WTC11 (cell line): ENCODE measurements at regions not wholly inside any gene's neighbourhood (a gene's known extent, or its start where the extent isn't known, plus 50 kb on each side); places are given as distances from the start of the nearest gene placed in this dataset.

Source experiments
- ATAC-seq: fragments of 200-7000 bp; cut with Tn5 transposase; 2 replicates; pipeline ENCODE4 v1.10.0; 2021; ENCODE audit warnings: mild to moderate bottlenecking, moderate library complexity
- CTCF ChIA-PET: fragments of 300-600 bp; sonication (Branson Sonifier 250); formaldehyde crosslinking; loops from one replicate; lab custom pipeline; 2021; ENCODE audit warnings: antibody characterized with exemption; lab: Charles Lee
- POLR2A ChIA-PET: fragments of 350-600 bp; sonication (Branson Sonifier 250); formaldehyde crosslinking; loops from one replicate; lab custom pipeline; 2021; ENCODE audit warnings: antibody characterized with exemption; lab: Charles Lee
- DNase-seq: peaks from one replicate; pipeline ENCODE4 v3.0.0; 2021; ENCODE audit warnings: low spot score
- H3K27ac Mint-ChIP-seq: 2 replicates; pipeline ENCODE4 v1.8.0; 2021; ENCODE audit warnings: mixed read lengths
- H3K27me3 Mint-ChIP-seq: 2 replicates; pipeline ENCODE4 v1.8.0; 2021; ENCODE audit warnings: low read depth, mild to moderate bottlenecking, moderate library complexity, mixed read lengths
- H3K36me3 Mint-ChIP-seq: 2 replicates; pipeline ENCODE4 v1.8.0; 2021; ENCODE audit warnings: mixed read lengths
- H3K4me1 Mint-ChIP-seq: 2 replicates; pipeline ENCODE4 v1.8.0; 2022; ENCODE audit warnings: mixed read lengths
- H3K4me3 Mint-ChIP-seq: 2 replicates; pipeline ENCODE4 v1.8.0; 2021; ENCODE audit warnings: mild to moderate bottlenecking, moderate library complexity, mixed read lengths
- H3K9me3 Mint-ChIP-seq: 2 replicates; pipeline ENCODE4 v1.8.0; 2021; ENCODE audit warnings: mixed read lengths
- CDX4 ChIP-seq: fragments of 250-450 bp; sonication (Bioruptor Pico); IDR thresholded peaks from 2 replicates; pipeline ENCODE4 v1.9.0; 2021; ENCODE audit warnings: moderate library complexity, mild to moderate bottlenecking, inconsistent platforms, borderline replicate concordance
- EMX1 ChIP-seq: fragments of 250-450 bp; sonication (Bioruptor Pico); IDR thresholded peaks from 2 replicates; pipeline ENCODE4 v1.8.0; 2021; ENCODE audit warnings: mild to moderate bottlenecking
- JUN ChIP-seq: sonication (generic); formaldehyde crosslinking; IDR thresholded peaks from 2 replicates; pipeline ENCODE4 v1.8.0; 2023; ENCODE audit warnings: mild to moderate bottlenecking, missing genetic modification reagents
- STAT6 ChIP-seq: sonication (generic); formaldehyde crosslinking; conservative IDR thresholded peaks from 2 replicates; pipeline ENCODE4 v1.8.1; 2023; ENCODE audit warnings: mild to moderate bottlenecking, low read depth, missing genetic modification reagents, moderate library complexity
- TEAD1 ChIP-seq: sonication (generic); formaldehyde crosslinking; IDR thresholded peaks from 2 replicates; pipeline ENCODE4 v1.8.0; 2022; ENCODE audit warnings: mild to moderate bottlenecking, missing genetic modification reagents
- ZBTB43 ChIP-seq: sonication (generic); formaldehyde crosslinking; IDR thresholded peaks from 2 replicates; pipeline ENCODE4 v1.8.1; 2023; ENCODE audit warnings: mild to moderate bottlenecking, missing genetic modification reagents
- ZNF219 ChIP-seq: sonication (generic); formaldehyde crosslinking; IDR thresholded peaks from 2 replicates; pipeline ENCODE4 v1.8.0; 2023; ENCODE audit warnings: missing genetic modification reagents, mild to moderate bottlenecking, borderline replicate concordance
- ZNF423 ChIP-seq: fragments of 250-450 bp; sonication (Bioruptor Pico); IDR thresholded peaks from 2 replicates; pipeline ENCODE4 v2.1.2; 2022; ENCODE audit warnings: mild to moderate bottlenecking, moderate library complexity
- TF ChIP-seq, protein P1 (sequence below): sonication (generic); formaldehyde crosslinking; IDR thresholded peaks from 2 replicates; pipeline ENCODE4 v1.8.0; 2022; ENCODE audit warnings: mild to moderate bottlenecking, missing genetic modification reagents
- TF ChIP-seq, protein P2 (sequence below): fragments of 200-600 bp; IDR thresholded peaks from 2 replicates; pipeline ENCODE4 v1.8.0; 2022; ENCODE audit warnings: antibody characterized with exemption
- TF ChIP-seq, protein P3 (sequence below): sonication (generic); formaldehyde crosslinking; IDR thresholded peaks from 2 replicates; pipeline ENCODE4 v1.8.1; 2023; ENCODE audit warnings: mild to moderate bottlenecking, missing genetic modification reagents, moderate library complexity
- TF ChIP-seq, protein P4 (sequence below): sonication (generic); formaldehyde crosslinking; IDR thresholded peaks from 2 replicates; pipeline ENCODE4 v1.8.0; 2023; ENCODE audit warnings: missing genetic modification reagents, mild to moderate bottlenecking, borderline replicate concordance
- TF ChIP-seq, protein P5 (sequence below): sonication (generic); formaldehyde crosslinking; IDR thresholded peaks from 2 replicates; pipeline ENCODE4 v1.8.1; 2023; ENCODE audit warnings: mild to moderate bottlenecking, missing genetic modification reagents
- TF ChIP-seq, protein P6 (sequence below): sonication (generic); formaldehyde crosslinking; conservative IDR thresholded peaks from 2 replicates; pipeline ENCODE4 v1.8.1; 2022; ENCODE audit warnings: mild to moderate bottlenecking, missing genetic modification reagents

- Mint-ChIP-seq H3K27me3 (no peaks in the 10 kb centered on the region), H3K4me3 (no peak overlapping the region), H3K4me1 (peaks cover 13% of the 10 kb centered on the region), H3K9me3 (no peaks in the 10 kb centered on the region), H3K27ac (peak overlapping the region; percentile 67; the same call in 1 of the 2 replicates), H3K36me3 (no peaks in the 10 kb centered on the region)
- no peak for DNase-seq
- TF ChIP-seq EMX1 (CRISPR knock-in tag) = no peak
- TF ChIP-seq, protein P1, sequence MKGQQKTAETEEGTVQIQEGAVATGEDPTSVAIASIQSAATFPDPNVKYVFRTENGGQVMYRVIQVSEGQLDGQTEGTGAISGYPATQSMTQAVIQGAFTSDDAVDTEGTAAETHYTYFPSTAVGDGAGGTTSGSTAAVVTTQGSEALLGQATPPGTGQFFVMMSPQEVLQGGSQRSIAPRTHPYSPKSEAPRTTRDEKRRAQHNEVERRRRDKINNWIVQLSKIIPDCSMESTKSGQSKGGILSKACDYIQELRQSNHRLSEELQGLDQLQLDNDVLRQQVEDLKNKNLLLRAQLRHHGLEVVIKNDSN (CRISPR knock-in tag) = no peak
- no peak for TF ChIP-seq STAT6 (CRISPR knock-in tag)
- TF ChIP-seq, protein P2, sequence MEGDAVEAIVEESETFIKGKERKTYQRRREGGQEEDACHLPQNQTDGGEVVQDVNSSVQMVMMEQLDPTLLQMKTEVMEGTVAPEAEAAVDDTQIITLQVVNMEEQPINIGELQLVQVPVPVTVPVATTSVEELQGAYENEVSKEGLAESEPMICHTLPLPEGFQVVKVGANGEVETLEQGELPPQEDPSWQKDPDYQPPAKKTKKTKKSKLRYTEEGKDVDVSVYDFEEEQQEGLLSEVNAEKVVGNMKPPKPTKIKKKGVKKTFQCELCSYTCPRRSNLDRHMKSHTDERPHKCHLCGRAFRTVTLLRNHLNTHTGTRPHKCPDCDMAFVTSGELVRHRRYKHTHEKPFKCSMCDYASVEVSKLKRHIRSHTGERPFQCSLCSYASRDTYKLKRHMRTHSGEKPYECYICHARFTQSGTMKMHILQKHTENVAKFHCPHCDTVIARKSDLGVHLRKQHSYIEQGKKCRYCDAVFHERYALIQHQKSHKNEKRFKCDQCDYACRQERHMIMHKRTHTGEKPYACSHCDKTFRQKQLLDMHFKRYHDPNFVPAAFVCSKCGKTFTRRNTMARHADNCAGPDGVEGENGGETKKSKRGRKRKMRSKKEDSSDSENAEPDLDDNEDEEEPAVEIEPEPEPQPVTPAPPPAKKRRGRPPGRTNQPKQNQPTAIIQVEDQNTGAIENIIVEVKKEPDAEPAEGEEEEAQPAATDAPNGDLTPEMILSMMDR = no peak
- no peak for TF ChIP-seq ZNF423 (CRISPR knock-in tag)
- TF ChIP-seq CDX4 = no peak
- TF ChIP-seq, protein P3, sequence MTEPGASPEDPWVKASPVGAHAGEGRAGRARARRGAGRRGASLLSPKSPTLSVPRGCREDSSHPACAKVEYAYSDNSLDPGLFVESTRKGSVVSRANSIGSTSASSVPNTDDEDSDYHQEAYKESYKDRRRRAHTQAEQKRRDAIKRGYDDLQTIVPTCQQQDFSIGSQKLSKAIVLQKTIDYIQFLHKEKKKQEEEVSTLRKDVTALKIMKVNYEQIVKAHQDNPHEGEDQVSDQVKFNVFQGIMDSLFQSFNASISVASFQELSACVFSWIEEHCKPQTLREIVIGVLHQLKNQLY = no peak
- TF ChIP-seq ZNF219 (CRISPR knock-in tag) = no peak
- TF ChIP-seq, protein P4, sequence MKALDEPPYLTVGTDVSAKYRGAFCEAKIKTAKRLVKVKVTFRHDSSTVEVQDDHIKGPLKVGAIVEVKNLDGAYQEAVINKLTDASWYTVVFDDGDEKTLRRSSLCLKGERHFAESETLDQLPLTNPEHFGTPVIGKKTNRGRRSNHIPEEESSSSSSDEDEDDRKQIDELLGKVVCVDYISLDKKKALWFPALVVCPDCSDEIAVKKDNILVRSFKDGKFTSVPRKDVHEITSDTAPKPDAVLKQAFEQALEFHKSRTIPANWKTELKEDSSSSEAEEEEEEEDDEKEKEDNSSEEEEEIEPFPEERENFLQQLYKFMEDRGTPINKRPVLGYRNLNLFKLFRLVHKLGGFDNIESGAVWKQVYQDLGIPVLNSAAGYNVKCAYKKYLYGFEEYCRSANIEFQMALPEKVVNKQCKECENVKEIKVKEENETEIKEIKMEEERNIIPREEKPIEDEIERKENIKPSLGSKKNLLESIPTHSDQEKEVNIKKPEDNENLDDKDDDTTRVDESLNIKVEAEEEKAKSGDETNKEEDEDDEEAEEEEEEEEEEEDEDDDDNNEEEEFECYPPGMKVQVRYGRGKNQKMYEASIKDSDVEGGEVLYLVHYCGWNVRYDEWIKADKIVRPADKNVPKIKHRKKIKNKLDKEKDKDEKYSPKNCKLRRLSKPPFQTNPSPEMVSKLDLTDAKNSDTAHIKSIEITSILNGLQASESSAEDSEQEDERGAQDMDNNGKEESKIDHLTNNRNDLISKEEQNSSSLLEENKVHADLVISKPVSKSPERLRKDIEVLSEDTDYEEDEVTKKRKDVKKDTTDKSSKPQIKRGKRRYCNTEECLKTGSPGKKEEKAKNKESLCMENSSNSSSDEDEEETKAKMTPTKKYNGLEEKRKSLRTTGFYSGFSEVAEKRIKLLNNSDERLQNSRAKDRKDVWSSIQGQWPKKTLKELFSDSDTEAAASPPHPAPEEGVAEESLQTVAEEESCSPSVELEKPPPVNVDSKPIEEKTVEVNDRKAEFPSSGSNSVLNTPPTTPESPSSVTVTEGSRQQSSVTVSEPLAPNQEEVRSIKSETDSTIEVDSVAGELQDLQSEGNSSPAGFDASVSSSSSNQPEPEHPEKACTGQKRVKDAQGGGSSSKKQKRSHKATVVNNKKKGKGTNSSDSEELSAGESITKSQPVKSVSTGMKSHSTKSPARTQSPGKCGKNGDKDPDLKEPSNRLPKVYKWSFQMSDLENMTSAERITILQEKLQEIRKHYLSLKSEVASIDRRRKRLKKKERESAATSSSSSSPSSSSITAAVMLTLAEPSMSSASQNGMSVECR (CRISPR knock-in tag) = no peak
- no peak for TF ChIP-seq TEAD1 (CRISPR knock-in tag)
- TF ChIP-seq, protein P5, sequence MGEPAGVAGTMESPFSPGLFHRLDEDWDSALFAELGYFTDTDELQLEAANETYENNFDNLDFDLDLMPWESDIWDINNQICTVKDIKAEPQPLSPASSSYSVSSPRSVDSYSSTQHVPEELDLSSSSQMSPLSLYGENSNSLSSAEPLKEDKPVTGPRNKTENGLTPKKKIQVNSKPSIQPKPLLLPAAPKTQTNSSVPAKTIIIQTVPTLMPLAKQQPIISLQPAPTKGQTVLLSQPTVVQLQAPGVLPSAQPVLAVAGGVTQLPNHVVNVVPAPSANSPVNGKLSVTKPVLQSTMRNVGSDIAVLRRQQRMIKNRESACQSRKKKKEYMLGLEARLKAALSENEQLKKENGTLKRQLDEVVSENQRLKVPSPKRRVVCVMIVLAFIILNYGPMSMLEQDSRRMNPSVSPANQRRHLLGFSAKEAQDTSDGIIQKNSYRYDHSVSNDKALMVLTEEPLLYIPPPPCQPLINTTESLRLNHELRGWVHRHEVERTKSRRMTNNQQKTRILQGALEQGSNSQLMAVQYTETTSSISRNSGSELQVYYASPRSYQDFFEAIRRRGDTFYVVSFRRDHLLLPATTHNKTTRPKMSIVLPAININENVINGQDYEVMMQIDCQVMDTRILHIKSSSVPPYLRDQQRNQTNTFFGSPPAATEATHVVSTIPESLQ (CRISPR knock-in tag) = no peak
- CTCF ChIA-PET = interaction anchor here (2.1 kb wide), 1 partner anchor 11 kb away, joined by 5 read pairs; no protein-coding TSS in a partner anchor
- ATAC-seq = peak; percentile 60
- POLR2A ChIA-PET = no interaction called here
Observed at GRCh38 chr2:210752532-210752931, 196.1 kb downstream of the CPS1 start.

- Mint-ChIP-seq H3K9me3 (no peaks in the 10 kb centered on the region), H3K36me3 (no peaks in the 10 kb centered on the region), H3K4me3 (no peak overlapping the region), H3K4me1 (peaks cover 13% of the 10 kb centered on the region), H3K27ac (no peak overlapping the region), H3K27me3 (no peaks in the 10 kb centered on the region)
- ChIA-PET POLR2A (no interaction called here), CTCF (interaction anchor here (2.1 kb wide), 1 partner anchor 10 kb away, joined by 5 read pairs; no protein-coding TSS in a partner anchor)
- DNase-seq (no peak), ATAC-seq (no peak)
- TF ChIP-seq JUN (CRISPR knock-in tag) (no peak), ZBTB43 (CRISPR knock-in tag) (no peak)
- TF ChIP-seq, protein P6, sequence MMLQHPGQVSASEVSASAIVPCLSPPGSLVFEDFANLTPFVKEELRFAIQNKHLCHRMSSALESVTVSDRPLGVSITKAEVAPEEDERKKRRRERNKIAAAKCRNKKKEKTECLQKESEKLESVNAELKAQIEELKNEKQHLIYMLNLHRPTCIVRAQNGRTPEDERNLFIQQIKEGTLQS (CRISPR knock-in tag) = no peak
- TF ChIP-seq, protein P4 (CRISPR knock-in tag) = no peak
Observed at GRCh38 chr2:210753386-210753785, 197.0 kb downstream of the CPS1 start.
